Astrocyte of the cerebellum (primary cell): ENCODE measurements at regions not wholly inside any gene's neighbourhood (a gene's known extent, or its start where the extent isn't known, plus 50 kb on each side); places are given as distances from the start of the nearest gene placed in this dataset.
A peak's percentile ranks its signal among the peaks of the same experiment; 100 is the strongest.

Experiments
- DNase-seq: peaks from one replicate; pipeline ENCODE4 v3.0.0-alpha.2; 2011; ENCODE audit warnings: low read depth
- H3K4me3 ChIP-seq: 2 replicates; pipeline ENCODE4 v1.5.1; 2011; ENCODE audit warnings: mild to moderate bottlenecking, low read depth, low read length, moderate library complexity
- CTCF ChIP-seq: IDR thresholded peaks from 2 replicates; pipeline ENCODE4 v1.5.1; 2012; ENCODE audit warnings: low read length, low read depth, moderate library complexity, mild to moderate bottlenecking; ENCODE audit errors: missing control alignments
- in situ Hi-C: cut with HindIII; loops from 2 replicates; pipeline ENCODE4 v1.10.0; 2017; ENCODE audit warnings: low sequenced_read_pairs

DNA sequence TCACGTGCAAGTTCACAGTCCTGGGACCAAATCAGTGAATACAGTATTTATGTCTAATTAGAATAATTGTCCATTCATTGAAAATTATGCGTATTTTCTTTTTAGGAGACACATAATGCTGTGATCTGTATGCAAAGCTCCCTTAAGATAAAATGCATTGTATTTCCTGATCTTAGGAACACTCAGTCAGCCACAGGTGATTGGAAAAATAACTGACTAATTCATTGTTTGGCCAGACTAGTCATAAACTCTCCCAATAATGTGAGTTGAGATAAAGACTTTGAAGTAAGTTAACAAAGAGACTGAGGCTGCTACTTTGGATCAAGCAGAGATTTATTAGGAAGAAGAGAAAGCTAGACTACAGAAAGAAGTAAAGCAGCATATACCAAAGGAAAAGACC lies 182.2 kb downstream of the GNAI1 start:
- in situ Hi-C loops, result no loop called here
- DNase-seq, result no peak
- TF ChIP-seq CTCF, result no peak
- no peak overlapping the region for H3K4me3 ChIP-seq

- H3K4me3 ChIP-seq, result no peak overlapping the region
- in situ Hi-C loops, result no loop called here
- no peak for TF ChIP-seq CTCF
- DNase-seq, result no peak
Observed at GRCh38 chr7:80313716-80314115, 179.1 kb downstream of the GNAI1 start.

- in situ Hi-C loops, result no loop called here
- no peak overlapping the region for H3K4me3 ChIP-seq
- no peak for TF ChIP-seq CTCF
- no peak for DNase-seq
Observed at GRCh38 chr7:80313067-80313626, 178.5 kb downstream of the GNAI1 start.

DNA sequence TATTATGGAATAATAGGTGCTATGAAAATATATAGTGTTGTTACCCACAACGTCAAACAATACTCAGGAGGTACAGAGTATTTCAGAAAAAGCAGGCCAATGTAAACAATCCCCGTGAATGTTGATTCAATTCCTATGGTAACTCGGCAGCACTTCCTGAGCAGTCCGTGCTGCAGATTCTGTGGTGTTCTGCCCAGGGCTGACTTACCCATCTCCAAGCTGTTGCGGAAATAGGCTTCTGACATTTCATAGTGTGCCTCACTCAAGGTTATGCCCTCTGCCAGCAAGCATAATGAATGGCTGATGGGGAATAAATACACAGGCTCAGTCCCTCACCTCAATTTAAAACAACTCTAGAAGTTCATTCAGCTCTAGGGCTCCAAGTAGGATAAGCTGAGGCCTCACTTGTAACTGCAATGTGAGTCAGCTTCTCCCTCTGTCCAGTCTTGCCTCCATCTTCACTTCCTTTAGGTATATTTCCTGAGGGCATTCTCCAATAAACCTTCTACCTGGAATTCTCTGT lies 177.6 kb downstream of the GNAI1 start:
- H3K4me3 ChIP-seq, result no peak overlapping the region
- DNase-seq, result peak; percentile 54
- TF ChIP-seq CTCF, result no peak
- in situ Hi-C loops, result no loop called here

DNA sequence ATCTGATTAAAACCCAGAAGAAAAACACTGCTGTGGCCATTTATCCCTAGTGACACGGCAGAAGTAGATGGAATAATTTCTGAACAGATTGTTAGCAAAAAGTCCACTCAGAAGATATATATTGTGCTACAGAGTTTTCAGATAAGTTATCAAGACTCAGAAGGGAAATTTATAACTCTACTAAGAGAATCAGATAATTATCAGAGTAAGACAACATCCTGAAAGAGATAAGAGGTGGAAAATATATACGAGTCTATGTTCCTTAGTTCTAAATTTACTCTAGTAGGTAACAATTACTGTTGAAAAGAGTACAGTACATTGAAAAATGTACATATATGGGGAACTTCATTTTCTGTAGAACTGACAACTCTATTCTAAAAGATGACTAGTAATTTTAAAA lies 176.7 kb downstream of the GNAI1 start:
- in situ Hi-C loops, result no loop called here
- TF ChIP-seq CTCF, result no peak
- no peak for DNase-seq
- no peak overlapping the region for H3K4me3 ChIP-seq

- H3K4me3 ChIP-seq, result no peak overlapping the region
- no peak for TF ChIP-seq CTCF
- in situ Hi-C loops, result no loop called here
- DNase-seq, result no peak
Observed at GRCh38 chr7:80309971-80310549, 175.4 kb downstream of the GNAI1 start.
